Right lobe of liver (tissue), 4 donors: ENCODE measurements at regions not wholly inside any gene's neighbourhood (a gene's known extent, or its start where the extent isn't known, plus 50 kb on each side); places are given as distances from the start of the nearest gene placed in this dataset.

ENCODE experiments used
- CTCF ChIP-seq, 4 donors: fragments of 200-600 bp in 3 of 4; fragments of 450-650 bp in 1 of 4; IDR thresholded peaks; one replicate each; pipeline versions ENCODE4 v1.5.1 to v1.8.0; 2016 to 2022; ENCODE audit warnings: antibody characterized with exemption in 4 of 4, mild to moderate bottlenecking in 2 of 4
- POLR2A ChIP-seq: fragments of 450-650 bp; IDR thresholded peaks from one replicate; pipeline ENCODE4 v1.6.1; 2017; ENCODE audit warnings: antibody characterized with exemption, mild to moderate bottlenecking
- donor health status: DM: no; HTN: no; CAD: no.
- donor health status: DM: no; HTN: no; CAD: no.
- donor health status: DM: no; HTN: yes; CAD: no.

GRCh38 chr4:138560448-138560847, 318.3 kb upstream of the SLC7A11 start:
- peak in 1 of 4 donors; percentile 7 for TF ChIP-seq CTCF (IDR thresholded peaks at IDR 0.05)
- TF ChIP-seq POLR2A = no peak
